Pancreas (tissue), 10 donors: ENCODE measurements at regions not wholly inside any gene's neighbourhood (a gene's known extent, or its start where the extent isn't known, plus 50 kb on each side); places are given as distances from the start of the nearest gene placed in this dataset.

ENCODE experiments used
- ATAC-seq, 4 donors: fragments of 200-7000 bp; cut with Tn5 transposase; one replicate each; pipeline versions ENCODE4 v1.8.0 to v1.9.1; 2020; ENCODE audit warnings: mild to moderate bottlenecking in 4 of 4, moderate library complexity in 4 of 4
- DNase-seq, 6 donors: peaks; one replicate each; pipeline ENCODE4 v3.0.0-alpha.2; 2020
- FAIRE-seq: peaks from 2 replicates; lab custom pipeline; 2012; peaks lifted over from hg19 to GRCh38; lab: Jason Lieb, UNC
- H3K27ac ChIP-seq, 4 donors: fragments of 200-600 bp; sonication (generic); 1 replicate in 3 of 4; 2 replicates in 1 of 4; pipeline versions ENCODE4 v1.5.0 to v1.8.0; 2020
- H3K27me3 ChIP-seq, 4 donors: fragments of 200-600 bp; one replicate each; pipeline ENCODE4 v1.8.0; 2021
- H3K36me3 ChIP-seq, 3 donors: fragments of 200-600 bp; sonication (generic) in 1 of 3; one replicate each; pipeline versions ENCODE4 v1.5.0 to v1.8.0; 2020 to 2021
- H3K4me1 ChIP-seq, 3 donors: fragments of 200-600 bp; one replicate each; pipeline ENCODE4 v1.8.0; 2021
- H3K4me3 ChIP-seq, 4 donors: fragments of 200-600 bp; sonication (generic) in 2 of 4; one replicate each; pipeline versions ENCODE4 v1.5.0 to v1.8.0; 2020 to 2021
- H3K9me3 ChIP-seq, 4 donors: fragments of 200-600 bp; one replicate each; pipeline ENCODE4 v1.8.0; 2021
- WGBS, 2 donors: extraction: QIAGEN DNeasy Blood & Tissue Kit; methylation state at CpG; one replicate each; pipeline ENCODE4 v1.1.7; 2013; 5-methylcytosine and 5-hydroxymethylcytosine counted together
- intact Hi-C, 3 donors: fragments of 100-400 bp; cut with DNase I; formaldehyde crosslinking; loops; one replicate each; pipeline versions ENCODE4 v1.11.1 to v1.14.2; 2022
- TF ChIP-seq, protein P1 (sequence below), 4 donors: fragments of 200-600 bp; sonication (generic) in 3 of 4; IDR thresholded peaks; one replicate each; pipeline versions ENCODE4 v1.5.0 to v1.8.0; 2021; ENCODE audit warnings: antibody characterized with exemption in 4 of 4
- donor health status: healthy with polysubstance abuse.
- donor health status: DM: no; HTN: no; CAD: no; lungs with moderate emphysema.
- donor health status: DM: no; HTN: no; CAD: no.
- donor health status: control.
- donor health status: control.
- donor health status: Bipolar disorder and iron deficiency.
- donor health status: DM: yes; HTN: yes; CAD: no.
- donor health status: DM: no; HTN: no; CAD: no.
- donor health status: DM: no; HTN: no; CAD: no.
- donor health status: DM: yes; HTN: yes; CAD: no.

- H3K27ac ChIP-seq: no peak overlapping the region
Observed at GRCh38 chr2:46818141-46818621, 97.4 kb downstream of the MCFD2 start.

GRCh38 chr2:46816846-46817726, 98.5 kb downstream of the MCFD2 start:
- FAIRE-seq: no peak
- Histone ChIP-seq H3K4me1 (no peaks in the 10 kb centered on the region), H3K27ac (no peak overlapping the region), H3K36me3 (no peaks in the 10 kb centered on the region), H3K9me3 (no peaks in the 10 kb centered on the region), H3K27me3 (no peaks in the 10 kb centered on the region), H3K4me3 (no peak overlapping the region)
- TF ChIP-seq, protein P1, sequence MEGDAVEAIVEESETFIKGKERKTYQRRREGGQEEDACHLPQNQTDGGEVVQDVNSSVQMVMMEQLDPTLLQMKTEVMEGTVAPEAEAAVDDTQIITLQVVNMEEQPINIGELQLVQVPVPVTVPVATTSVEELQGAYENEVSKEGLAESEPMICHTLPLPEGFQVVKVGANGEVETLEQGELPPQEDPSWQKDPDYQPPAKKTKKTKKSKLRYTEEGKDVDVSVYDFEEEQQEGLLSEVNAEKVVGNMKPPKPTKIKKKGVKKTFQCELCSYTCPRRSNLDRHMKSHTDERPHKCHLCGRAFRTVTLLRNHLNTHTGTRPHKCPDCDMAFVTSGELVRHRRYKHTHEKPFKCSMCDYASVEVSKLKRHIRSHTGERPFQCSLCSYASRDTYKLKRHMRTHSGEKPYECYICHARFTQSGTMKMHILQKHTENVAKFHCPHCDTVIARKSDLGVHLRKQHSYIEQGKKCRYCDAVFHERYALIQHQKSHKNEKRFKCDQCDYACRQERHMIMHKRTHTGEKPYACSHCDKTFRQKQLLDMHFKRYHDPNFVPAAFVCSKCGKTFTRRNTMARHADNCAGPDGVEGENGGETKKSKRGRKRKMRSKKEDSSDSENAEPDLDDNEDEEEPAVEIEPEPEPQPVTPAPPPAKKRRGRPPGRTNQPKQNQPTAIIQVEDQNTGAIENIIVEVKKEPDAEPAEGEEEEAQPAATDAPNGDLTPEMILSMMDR (IDR thresholded peaks at IDR 0.05): no peak
- intact Hi-C loops: no loop called here
- 89 to 91% methylated on average over 11 of the region's 11 CpGs for WGBS, 2 donors
- no peak for ATAC-seq
- DNase-seq: peak in 2 of 6 donors; percentile 5 to 26

More at GRCh38 chr2:46818141-46818621, 97.4 kb downstream of the MCFD2 start:
- Histone ChIP-seq H3K4me1 (no peaks in the 10 kb centered on the region), H3K36me3 (no peaks in the 10 kb centered on the region), H3K4me3 (no peak overlapping the region), H3K9me3 (no peaks in the 10 kb centered on the region), H3K27me3 (no peaks in the 10 kb centered on the region)
- peak in 2 of 6 donors; percentile 11 to 33 for DNase-seq
- WGBS, 2 donors: 83 to 85% methylated on average over 6 of the region's 6 CpGs
- no peak for FAIRE-seq
- intact Hi-C loops: no loop called here
- TF ChIP-seq, protein P1 (IDR thresholded peaks at IDR 0.05): no peak
- ATAC-seq: peak in 1 of 4 donors; percentile 55

DNA sequence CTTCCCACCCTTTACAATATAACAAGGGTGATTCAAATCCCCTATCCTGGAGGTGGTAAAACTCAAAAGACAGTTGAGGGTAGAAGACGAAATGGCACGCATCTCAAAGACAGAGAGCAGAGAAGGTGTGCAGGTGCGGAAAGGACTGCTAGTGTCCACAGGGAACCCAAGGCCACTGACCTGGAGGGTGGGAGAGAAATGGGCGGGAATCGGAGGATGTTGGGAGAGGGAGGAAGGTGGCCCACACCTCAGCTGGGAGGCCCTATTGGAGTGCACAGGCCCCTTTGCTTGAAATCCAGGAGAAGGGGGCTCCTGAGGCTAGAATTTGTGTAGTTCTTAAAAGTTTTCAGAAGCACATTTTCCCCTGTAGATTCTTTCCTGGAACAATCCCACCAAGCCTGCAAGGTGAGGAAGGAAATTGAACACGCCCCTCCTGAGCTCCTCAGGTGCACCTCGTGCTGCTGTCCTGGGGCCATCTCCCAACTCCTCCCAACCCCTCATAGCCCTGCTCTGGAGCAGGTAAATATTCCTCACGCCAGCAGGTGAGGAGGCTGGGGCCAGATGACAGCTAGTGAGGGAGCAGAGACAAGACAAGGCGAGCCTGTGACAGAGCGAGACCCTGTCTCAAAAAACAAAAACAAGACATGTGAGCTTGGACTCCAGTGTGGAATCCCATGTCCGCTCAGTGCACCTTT, 99.3 kb downstream of the MCFD2 start:
- H3K4me3 ChIP-seq: no peak overlapping the region
- H3K27me3 ChIP-seq: no peaks in the 10 kb centered on the region
- H3K36me3 ChIP-seq: no peaks in the 10 kb centered on the region
- FAIRE-seq (no peak), ATAC-seq (no peak), DNase-seq (no peak)
- TF ChIP-seq, protein P1 (IDR thresholded peaks at IDR 0.05): no peak
- H3K9me3 ChIP-seq: no peaks in the 10 kb centered on the region
- intact Hi-C loops: no loop called here
- WGBS, 2 donors: 90 to 94% methylated on average over 11 of the region's 11 CpGs
- H3K27ac ChIP-seq: no peak overlapping the region
- no peaks in the 10 kb centered on the region for H3K4me1 ChIP-seq

DNA sequence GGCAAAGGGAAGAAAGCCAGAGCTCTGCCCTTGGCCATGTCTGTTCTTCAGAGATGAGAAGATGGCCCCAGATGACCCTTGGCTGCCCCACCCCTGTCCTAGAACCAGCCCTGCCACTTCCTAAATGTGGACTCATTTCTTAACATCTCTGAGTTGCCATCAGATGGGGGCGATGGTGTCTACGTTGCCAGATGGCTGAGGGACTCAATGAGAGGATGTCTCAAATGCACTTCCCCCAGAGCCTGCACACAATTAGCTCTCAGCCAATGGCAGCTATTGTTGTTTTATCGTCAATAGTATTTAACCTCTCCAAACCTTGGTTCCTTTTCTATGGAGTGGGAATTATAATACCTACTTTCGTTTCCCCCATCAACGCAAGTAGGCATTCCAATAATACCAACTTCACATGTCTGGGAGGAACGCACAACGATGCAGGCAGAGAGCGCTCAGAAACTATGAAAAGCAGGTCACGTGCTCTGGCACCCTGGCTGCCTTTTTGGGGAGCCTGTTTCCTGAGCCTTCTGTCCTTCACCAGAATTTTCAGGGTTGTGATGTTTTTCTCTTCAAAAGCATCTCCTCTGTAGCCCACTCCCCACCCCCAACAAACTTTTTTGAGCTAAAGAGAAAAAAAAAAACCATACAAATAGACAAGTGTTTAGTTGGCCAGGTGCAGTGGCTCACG, 100.3 kb downstream of the MCFD2 start:
- TF ChIP-seq, protein P1 (IDR thresholded peaks at IDR 0.05): no peak
- Histone ChIP-seq H3K36me3 (no peaks in the 10 kb centered on the region), H3K27ac (no peak overlapping the region), H3K27me3 (no peaks in the 10 kb centered on the region), H3K4me3 (no peak overlapping the region), H3K9me3 (no peaks in the 10 kb centered on the region), H3K4me1 (no peaks in the 10 kb centered on the region)
- intact Hi-C loops: no loop called here
- peak in 1 of 4 donors; percentile 15 for ATAC-seq
- FAIRE-seq: no peak
- DNase-seq: no peak
- WGBS, 2 donors: 85 to 87% methylated on average over 10 of the region's 10 CpGs
